ENCODE measurements at regions not wholly inside any gene's neighbourhood (a gene's known extent, or its start where the extent isn't known, plus 50 kb on each side); places are given as distances from the start of the nearest gene placed in this dataset.

GRCh38 chr3:190209533-190209932 is 88.8 kb upstream of the P3H2 start:
- peaks cover 14% of the 10 kb centered on the region; the same call in 2 of the 3 replicates for H3K9me3 Mint-ChIP-seq

More at GRCh38 chr3:190209533-190209932, 88.8 kb upstream of the P3H2 start:
- ATAC-seq (no peak), DNase-seq (ENCODE audit: low spot score) (no peak)
- Mint-ChIP-seq H3K4me1 (peaks cover 7% of the 10 kb centered on the region; the same call in 2 of the 3 replicates), H3K36me3 (ENCODE audit: low read depth) (peaks cover 13% of the 10 kb centered on the region; the same call in 2 of the 3 replicates), H3K27ac (no peak overlapping the region), H3K4me3 (no peak overlapping the region), H3K27me3 (ENCODE audit: insufficient read depth, low read depth, poor library complexity) (no peaks in the 10 kb centered on the region)
- Histone ChIP-seq H3K9me2 (ENCODE audit: insufficient read depth) (no peaks in the 10 kb centered on the region), H3K27me3 (ENCODE audit: insufficient read depth) (no peaks in the 10 kb centered on the region), H2AFZ (no peak overlapping the region), H3K4me1 (ENCODE audit: insufficient read depth) (no peaks in the 10 kb centered on the region), H3K79me2 (replicated peaks; ENCODE audit: insufficient read depth) (no peaks in the 10 kb centered on the region), H3K27ac (ENCODE audit: low read depth) (no peak overlapping the region), H3K4me3 (no peak overlapping the region), H3F3A (replicated peaks; ENCODE audit: low read depth) (no peaks in the 10 kb centered on the region), H3K36me3 (ENCODE audit: insufficient read depth) (no peaks in the 10 kb centered on the region), H3K4me2 (no peak overlapping the region), H4K20me1 (replicated peaks; ENCODE audit: insufficient read depth) (no peaks in the 10 kb centered on the region)
- no peak for TF ChIP-seq JUNB (IDR thresholded peaks at IDR 0.05; ENCODE audit: unreplicated experiment)
- TF ChIP-seq POLR2AphosphoS5 (IDR thresholded peaks at IDR 0.05; ENCODE audit: low read depth): no peak
- no peak for TF ChIP-seq STAT1 (IDR thresholded peaks at IDR 0.05; ENCODE audit: unreplicated experiment)
- TF ChIP-seq CREB1 (CRISPR knock-in tag; IDR thresholded peaks at IDR 0.05; ENCODE audit: low read depth): no peak
- no peak for TF ChIP-seq CTCF (conservative IDR thresholded peaks at IDR 0.05; ENCODE audit: low read depth in 2 of 2)
- no peak for TF ChIP-seq EZH2phosphoT487 (IDR thresholded peaks at IDR 0.05; ENCODE audit: unreplicated experiment)
- no peak for TF ChIP-seq REST (IDR thresholded peaks at IDR 0.05; ENCODE audit: unreplicated experiment)
- no peak for TF ChIP-seq ZNF114 (CRISPR knock-in tag; IDR thresholded peaks at IDR 0.05)
- TF ChIP-seq ZNF462 (CRISPR knock-in tag; IDR thresholded peaks at IDR 0.05): no peak
- TF ChIP-seq ETS1 (IDR thresholded peaks at IDR 0.05): no peak
- TF ChIP-seq ZNF331 (CRISPR knock-in tag; IDR thresholded peaks at IDR 0.05; ENCODE audit: low read depth): no peak
- TF ChIP-seq NANOG (IDR thresholded peaks at IDR 0.05; ENCODE audit: borderline replicate concordance): no peak
- TF ChIP-seq EZH2 (IDR thresholded peaks at IDR 0.05; ENCODE audit: low read depth, unreplicated experiment): no peak
